ENCODE measurements at regions not wholly inside any gene's neighbourhood (a gene's known extent, or its start where the extent isn't known, plus 50 kb on each side); places are given as distances from the start of the nearest gene placed in this dataset.
"Not testable (repeated sequence)": the region's sequence is repeated elsewhere in the genome, so short reads cannot be mapped to it uniquely, and the experiment has no call there.

DNA sequence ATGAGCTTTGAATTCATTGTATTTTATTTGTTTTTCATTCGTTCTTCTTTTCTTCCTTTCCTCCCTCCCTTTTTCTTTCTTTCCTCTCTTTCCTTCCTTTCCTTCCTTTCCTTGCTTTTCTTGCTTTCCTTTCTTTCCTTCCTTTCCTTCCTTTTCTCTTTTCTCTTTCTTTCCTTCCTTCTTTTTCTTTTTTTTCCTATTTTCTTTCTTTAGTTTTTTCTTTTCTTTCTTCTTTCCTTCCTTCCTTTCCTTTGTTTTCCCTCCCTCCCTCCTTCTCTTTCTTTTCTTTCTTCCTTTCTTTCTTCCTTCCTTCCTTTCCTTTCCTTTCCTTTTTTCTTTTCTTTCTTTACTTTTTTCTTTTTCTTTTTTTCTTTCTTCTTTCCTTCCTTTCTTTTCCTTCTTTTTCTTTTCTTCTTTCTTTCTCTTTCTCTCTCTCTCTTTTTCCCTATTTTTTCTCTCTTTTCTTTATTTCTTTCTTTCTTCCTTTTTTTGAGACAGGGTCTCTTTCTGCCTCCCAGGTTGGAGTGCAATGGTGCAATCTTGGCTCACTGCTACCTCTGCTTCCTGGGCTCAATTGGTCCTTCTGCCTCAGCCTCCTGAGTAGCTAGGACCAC, 357.1 kb upstream of the PRR16 start:
- Histone ChIP-seq H2BK5ac (ENCODE audit: low read length) (no peak overlapping the region), H2BK15ac (replicated peaks; ENCODE audit: low read depth) (no peak overlapping the region), H4K5ac (ENCODE audit: low read length) (no peak overlapping the region), H3K36me3 (ENCODE audit: control insufficient read depth, insufficient read depth, low read length) (no peaks in the 10 kb centered on the region), H3K4me3 (ENCODE audit: low read length) (no peak overlapping the region), H3K79me1 (ENCODE audit: low read length) (no peaks in the 10 kb centered on the region), H4K8ac (ENCODE audit: low read depth, low read length) (no peak overlapping the region), H3K9ac (ENCODE audit: low read length) (no peak overlapping the region), H3K4me1 (ENCODE audit: control insufficient read depth, low read depth, low read length) (no peaks in the 10 kb centered on the region), H3K18ac (ENCODE audit: low read length) (no peak overlapping the region), H3K23ac (ENCODE audit: low read length) (no peak overlapping the region), H2BK120ac (ENCODE audit: low read depth, low read length) (no peak overlapping the region), H3K27me3 (ENCODE audit: insufficient read depth, low read length, poor library complexity) (no peaks in the 10 kb centered on the region), H3K79me2 (ENCODE audit: control insufficient read depth, insufficient read depth, low read length) (no peaks in the 10 kb centered on the region), H3K4ac (ENCODE audit: low read depth, low read length) (no peak overlapping the region), H3K4me2 (ENCODE audit: low read length) (no peak overlapping the region), H3K27ac (ENCODE audit: low read depth, low read length) (no peak overlapping the region), H2AK5ac (ENCODE audit: low read length) (no peak overlapping the region), H3K56ac (ENCODE audit: low read length) (no peak overlapping the region)
- no peak for DNase-seq
- no CpG with 5 or more reads among the region's 1 CpG for WGBS (ENCODE audit: extremely low coverage, insufficient coverage, low lambda C conversion rate)

DNA sequence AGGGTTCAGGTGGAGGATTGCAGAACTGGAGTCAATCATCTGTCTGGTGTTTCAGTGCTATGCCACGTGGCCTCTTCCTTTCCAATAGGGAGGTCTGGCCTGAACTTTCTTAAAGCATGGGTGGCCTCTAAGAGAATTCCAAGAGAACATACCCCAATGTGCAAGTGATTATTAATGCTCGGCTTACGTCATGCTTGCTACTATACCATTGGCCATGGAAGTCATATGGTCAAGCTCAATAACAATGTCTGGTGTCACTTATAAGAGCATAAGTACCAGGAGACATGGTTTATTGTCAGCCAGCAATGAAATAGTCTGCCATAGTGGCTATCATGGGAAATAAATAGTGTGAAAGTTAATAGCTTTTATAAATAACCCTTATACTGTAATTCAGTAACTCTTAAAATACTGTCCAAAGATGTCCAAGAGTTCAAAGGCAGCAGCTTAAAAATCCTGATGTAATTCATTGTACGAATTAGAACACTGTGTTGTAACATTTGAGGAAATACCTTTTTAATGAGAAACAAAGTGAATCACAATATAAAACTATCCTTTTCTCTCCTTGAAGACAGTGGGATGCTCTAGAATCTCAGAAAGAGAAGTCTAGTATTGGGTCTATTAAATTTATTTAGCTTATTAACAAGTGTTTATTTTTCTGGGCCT, 355.4 kb upstream of the PRR16 start:
- no peak overlapping the region for H3K9ac ChIP-seq (ENCODE audit: low read length)
- H2AK5ac ChIP-seq (ENCODE audit: low read length): no peak overlapping the region
- H3K56ac ChIP-seq (ENCODE audit: low read length): no peak overlapping the region
- no peak overlapping the region for H4K8ac ChIP-seq (ENCODE audit: low read depth, low read length)
- no peak overlapping the region for H2BK5ac ChIP-seq (ENCODE audit: low read length)
- H3K27me3 ChIP-seq (ENCODE audit: insufficient read depth, low read length, poor library complexity): no peaks in the 10 kb centered on the region
- H2BK120ac ChIP-seq (ENCODE audit: low read depth, low read length): no peak overlapping the region
- H3K79me2 ChIP-seq (ENCODE audit: control insufficient read depth, insufficient read depth, low read length): no peaks in the 10 kb centered on the region
- H3K36me3 ChIP-seq (ENCODE audit: control insufficient read depth, insufficient read depth, low read length): no peaks in the 10 kb centered on the region
- H3K27ac ChIP-seq (ENCODE audit: low read depth, low read length): no peak overlapping the region
- WGBS (ENCODE audit: extremely low coverage, insufficient coverage, low lambda C conversion rate): no CpG with 5 or more reads among the region's 4 CpGs
- no peak overlapping the region for H3K18ac ChIP-seq (ENCODE audit: low read length)
- H3K23ac ChIP-seq (ENCODE audit: low read length): no peak overlapping the region
- H2BK15ac ChIP-seq (replicated peaks; ENCODE audit: low read depth): no peak overlapping the region
- no peaks in the 10 kb centered on the region for H3K4me1 ChIP-seq (ENCODE audit: control insufficient read depth, low read depth, low read length)
- no peak overlapping the region for H3K4me2 ChIP-seq (ENCODE audit: low read length)
- H3K4ac ChIP-seq (ENCODE audit: low read depth, low read length): no peak overlapping the region
- no peaks in the 10 kb centered on the region for H3K79me1 ChIP-seq (ENCODE audit: low read length)
- no peak overlapping the region for H4K5ac ChIP-seq (ENCODE audit: low read length)
- H3K4me3 ChIP-seq (ENCODE audit: low read length): no peak overlapping the region
- no peak for DNase-seq

DNA sequence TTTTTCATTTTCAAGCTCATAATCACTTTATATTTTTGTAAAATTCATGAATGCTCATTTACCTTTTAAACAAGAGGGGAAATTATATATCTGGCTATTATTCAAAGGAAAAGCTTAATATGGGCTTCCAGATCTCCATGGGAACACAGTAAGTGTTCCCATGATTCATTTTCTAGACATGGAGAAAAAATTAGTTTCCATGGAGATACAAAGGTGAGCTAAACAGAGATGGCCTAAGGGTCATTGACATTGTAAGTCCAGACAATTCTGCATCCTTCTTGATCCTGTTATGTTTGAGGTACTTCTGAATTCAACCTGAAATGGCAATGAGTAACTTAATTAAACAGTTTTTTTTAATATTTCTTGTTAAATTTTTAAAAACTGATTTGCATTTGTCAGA, 341.4 kb upstream of the PRR16 start:
- Histone ChIP-seq H3K23ac (ENCODE audit: low read length) (no peak overlapping the region), H4K8ac (ENCODE audit: low read depth, low read length) (no peak overlapping the region), H3K36me3 (ENCODE audit: control insufficient read depth, insufficient read depth, low read length) (no peaks in the 10 kb centered on the region), H2AK5ac (ENCODE audit: low read length) (no peak overlapping the region), H3K79me1 (ENCODE audit: low read length) (no peaks in the 10 kb centered on the region), H3K4ac (ENCODE audit: low read depth, low read length) (no peak overlapping the region), H3K79me2 (ENCODE audit: control insufficient read depth, insufficient read depth, low read length) (no peaks in the 10 kb centered on the region), H3K4me1 (ENCODE audit: control insufficient read depth, low read depth, low read length) (no peaks in the 10 kb centered on the region), H3K9ac (ENCODE audit: low read length) (no peak overlapping the region), H3K27me3 (ENCODE audit: insufficient read depth, low read length, poor library complexity) (no peaks in the 10 kb centered on the region), H3K18ac (ENCODE audit: low read length) (no peak overlapping the region), H3K27ac (ENCODE audit: low read depth, low read length) (no peak overlapping the region), H4K5ac (ENCODE audit: low read length) (no peak overlapping the region), H3K4me2 (ENCODE audit: low read length) (no peak overlapping the region), H2BK5ac (ENCODE audit: low read length) (no peak overlapping the region), H2BK120ac (ENCODE audit: low read depth, low read length) (no peak overlapping the region), H3K4me3 (ENCODE audit: low read length) (no peak overlapping the region), H2BK15ac (replicated peaks; ENCODE audit: low read depth) (no peak overlapping the region), H3K56ac (ENCODE audit: low read length) (no peak overlapping the region)
- no peak for DNase-seq

DNA sequence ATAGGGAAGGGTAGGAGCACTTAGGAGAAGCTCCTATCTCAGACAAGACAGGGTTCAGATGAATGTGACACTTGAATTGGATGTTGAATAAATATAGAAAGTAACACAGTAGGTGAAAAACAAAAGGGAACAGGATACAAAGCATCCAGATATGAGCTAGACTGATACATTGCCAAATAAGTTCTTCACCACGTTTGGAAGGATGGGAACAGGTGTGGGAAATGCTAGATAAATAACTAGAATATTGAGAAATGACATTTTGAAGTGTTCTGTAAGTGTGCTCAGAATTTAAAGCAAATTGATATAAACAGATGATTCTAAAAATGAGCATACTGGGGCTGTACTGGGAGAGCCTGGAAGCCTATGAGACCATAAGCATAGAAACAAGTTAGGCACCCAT, 340.1 kb upstream of the PRR16 start:
- H4K5ac ChIP-seq (ENCODE audit: low read length): no peak overlapping the region
- no peak overlapping the region for H2BK5ac ChIP-seq (ENCODE audit: low read length)
- no peak overlapping the region for H3K9ac ChIP-seq (ENCODE audit: low read length)
- no peak overlapping the region for H2BK120ac ChIP-seq (ENCODE audit: low read depth, low read length)
- no peak overlapping the region for H3K4me2 ChIP-seq (ENCODE audit: low read length)
- no peaks in the 10 kb centered on the region for H3K27me3 ChIP-seq (ENCODE audit: insufficient read depth, low read length, poor library complexity)
- H3K18ac ChIP-seq (ENCODE audit: low read length): no peak overlapping the region
- H3K27ac ChIP-seq (ENCODE audit: low read depth, low read length): no peak overlapping the region
- no peak overlapping the region for H3K4ac ChIP-seq (ENCODE audit: low read depth, low read length)
- no peaks in the 10 kb centered on the region for H3K4me1 ChIP-seq (ENCODE audit: control insufficient read depth, low read depth, low read length)
- no peaks in the 10 kb centered on the region for H3K79me2 ChIP-seq (ENCODE audit: control insufficient read depth, insufficient read depth, low read length)
- no CpG with 5 or more reads among the region's 1 CpG for WGBS (ENCODE audit: extremely low coverage, insufficient coverage, low lambda C conversion rate)
- H3K4me3 ChIP-seq (ENCODE audit: low read length): no peak overlapping the region
- H3K36me3 ChIP-seq (ENCODE audit: control insufficient read depth, insufficient read depth, low read length): no peaks in the 10 kb centered on the region
- H3K56ac ChIP-seq (ENCODE audit: low read length): no peak overlapping the region
- DNase-seq: no peak
- H2BK15ac ChIP-seq (replicated peaks; ENCODE audit: low read depth): no peak overlapping the region
- no peak overlapping the region for H2AK5ac ChIP-seq (ENCODE audit: low read length)
- no peak overlapping the region for H3K23ac ChIP-seq (ENCODE audit: low read length)
- H3K79me1 ChIP-seq (ENCODE audit: low read length): no peaks in the 10 kb centered on the region
- H4K8ac ChIP-seq (ENCODE audit: low read depth, low read length): no peak overlapping the region

DNA sequence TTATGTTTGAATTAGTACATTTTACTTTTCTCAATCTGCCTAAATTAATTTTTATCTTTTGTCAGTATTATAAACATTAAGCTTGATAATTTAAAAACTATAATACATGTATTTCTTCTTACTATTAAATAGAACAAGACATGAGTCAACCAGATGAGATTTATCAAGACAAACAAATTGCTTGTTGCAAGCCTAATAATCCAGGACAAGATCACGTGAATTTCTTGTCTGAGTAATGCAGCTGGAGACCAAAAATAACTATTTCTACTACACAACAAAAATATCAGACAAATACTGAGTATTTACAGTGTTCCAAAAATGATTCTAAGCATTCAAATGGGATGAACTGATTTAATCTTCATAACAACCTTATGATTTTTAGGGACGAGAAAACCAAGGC, 339.1 kb upstream of the PRR16 start:
- Histone ChIP-seq H3K36me3 (ENCODE audit: control insufficient read depth, insufficient read depth, low read length) (no peaks in the 10 kb centered on the region), H3K23ac (ENCODE audit: low read length) (no peak overlapping the region), H3K27ac (ENCODE audit: low read depth, low read length) (no peak overlapping the region), H3K4me1 (ENCODE audit: control insufficient read depth, low read depth, low read length) (no peaks in the 10 kb centered on the region), H2BK5ac (ENCODE audit: low read length) (no peak overlapping the region), H3K4me2 (ENCODE audit: low read length) (no peak overlapping the region), H3K56ac (ENCODE audit: low read length) (no peak overlapping the region), H3K27me3 (ENCODE audit: insufficient read depth, low read length, poor library complexity) (no peaks in the 10 kb centered on the region), H3K79me1 (ENCODE audit: low read length) (no peaks in the 10 kb centered on the region), H3K9ac (ENCODE audit: low read length) (no peak overlapping the region), H3K4me3 (ENCODE audit: low read length) (no peak overlapping the region), H4K8ac (ENCODE audit: low read depth, low read length) (no peak overlapping the region), H3K4ac (ENCODE audit: low read depth, low read length) (no peak overlapping the region), H3K79me2 (ENCODE audit: control insufficient read depth, insufficient read depth, low read length) (no peaks in the 10 kb centered on the region), H2BK120ac (ENCODE audit: low read depth, low read length) (no peak overlapping the region), H2BK15ac (replicated peaks; ENCODE audit: low read depth) (no peak overlapping the region), H2AK5ac (ENCODE audit: low read length) (no peak overlapping the region), H4K5ac (ENCODE audit: low read length) (no peak overlapping the region), H3K18ac (ENCODE audit: low read length) (no peak overlapping the region)
- DNase-seq: no peak
- WGBS (ENCODE audit: extremely low coverage, insufficient coverage, low lambda C conversion rate): no CpG with 5 or more reads among the region's 2 CpGs

DNA sequence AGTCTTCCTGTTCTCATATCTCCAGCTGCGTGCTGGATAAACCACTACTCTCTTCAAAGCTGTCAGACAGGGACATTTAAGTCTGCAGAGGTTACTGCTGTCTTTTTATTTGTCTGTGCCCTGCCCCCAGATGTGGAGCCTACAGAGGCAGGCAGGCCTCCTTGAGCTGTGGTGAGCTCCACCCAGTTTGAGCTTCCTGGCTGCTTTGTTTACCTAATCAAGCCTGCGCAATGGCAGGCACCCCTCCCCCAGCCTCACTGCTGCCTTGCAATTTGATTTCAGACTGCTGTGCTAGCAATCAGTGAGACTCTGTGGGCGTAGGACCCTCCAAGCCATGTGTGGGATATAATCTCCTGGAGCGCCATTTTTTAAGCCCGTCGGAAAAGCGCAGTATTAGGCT, 331.8 kb upstream of the PRR16 start:
- H3K4me3 ChIP-seq (ENCODE audit: low read length); H2BK15ac ChIP-seq (replicated peaks; ENCODE audit: low read depth); H4K8ac ChIP-seq (ENCODE audit: low read depth, low read length); H3K4me1 ChIP-seq (ENCODE audit: control insufficient read depth, low read depth, low read length); H2AK5ac ChIP-seq (ENCODE audit: low read length); H3K79me2 ChIP-seq (ENCODE audit: control insufficient read depth, insufficient read depth, low read length); H2BK5ac ChIP-seq (ENCODE audit: low read length); H3K27me3 ChIP-seq (ENCODE audit: insufficient read depth, low read length, poor library complexity); H3K4me2 ChIP-seq (ENCODE audit: low read length); H3K23ac ChIP-seq (ENCODE audit: low read length); H3K79me1 ChIP-seq (ENCODE audit: low read length); H3K56ac ChIP-seq (ENCODE audit: low read length); H3K9ac ChIP-seq (ENCODE audit: low read length); DNase-seq; H3K18ac ChIP-seq (ENCODE audit: low read length); H3K27ac ChIP-seq (ENCODE audit: low read depth, low read length); H4K5ac ChIP-seq (ENCODE audit: low read length); H3K4ac ChIP-seq (ENCODE audit: low read depth, low read length); H2BK120ac ChIP-seq (ENCODE audit: low read depth, low read length); H3K36me3 ChIP-seq (ENCODE audit: control insufficient read depth, insufficient read depth, low read length): not testable (repeated sequence)
- WGBS (ENCODE audit: extremely low coverage, insufficient coverage, low lambda C conversion rate): no CpG with 5 or more reads among the region's 7 CpGs

All from mesendoderm (in vitro differentiated cells).